Natural killer cell treated with Interleukin-12 subunit alpha and Interleukin-12 subunit beta and Interleukin-15 and Interleukin-18, amount 100 ng/mL, for 72 hours (primary cell): ENCODE measurements at regions not wholly inside any gene's neighbourhood (a gene's known extent, or its start where the extent isn't known, plus 50 kb on each side); places are given as distances from the start of the nearest gene placed in this dataset.
"Not testable (repeated sequence)": the region's sequence is repeated elsewhere in the genome, so short reads cannot be mapped to it uniquely, and the experiment has no call there.

Experiments used
- ATAC-seq, 2 donors: fragments of 150-1000 bp; cut with Tn5 transposase in 1 of 2; sonication (Bioruptor Pico), chemical (Tn5 transposase) in 1 of 2; 2 replicates each; pipeline ENCODE4 v1.10.0; 2021
- DNase-seq: peaks from one replicate; pipeline ENCODE4 v3.0.0; 2022; ENCODE audit warnings: low spot score
- H3K27ac Mint-ChIP-seq, 2 donors: 1 replicate in 1 of 2; 2 replicates in 1 of 2; pipeline ENCODE4 v1.8.0; 2022; ENCODE audit warnings: mixed read lengths in 2 of 2, mild to moderate bottlenecking in 1 of 2, moderate library complexity in 1 of 2
- H3K27me3 Mint-ChIP-seq, 2 donors: 1 replicate in 1 of 2; 2 replicates in 1 of 2; pipeline ENCODE4 v1.8.0; 2022; ENCODE audit warnings: mixed read lengths in 2 of 2
- H3K36me3 Mint-ChIP-seq: one replicate; pipeline ENCODE4 v1.8.0; 2022; ENCODE audit warnings: mixed read lengths
- H3K4me1 Mint-ChIP-seq, 2 donors: 1 replicate in 1 of 2; 2 replicates in 1 of 2; pipeline ENCODE4 v1.8.0; 2022; ENCODE audit warnings: low read depth in 2 of 2, mixed read lengths in 2 of 2, mild to moderate bottlenecking in 1 of 2
- H3K4me3 Mint-ChIP-seq: one replicate; pipeline ENCODE4 v1.8.0; 2022; ENCODE audit warnings: mixed read lengths
- H3K9me3 Mint-ChIP-seq: 2 replicates; pipeline ENCODE4 v1.8.0; 2022; ENCODE audit warnings: mixed read lengths

DNA sequence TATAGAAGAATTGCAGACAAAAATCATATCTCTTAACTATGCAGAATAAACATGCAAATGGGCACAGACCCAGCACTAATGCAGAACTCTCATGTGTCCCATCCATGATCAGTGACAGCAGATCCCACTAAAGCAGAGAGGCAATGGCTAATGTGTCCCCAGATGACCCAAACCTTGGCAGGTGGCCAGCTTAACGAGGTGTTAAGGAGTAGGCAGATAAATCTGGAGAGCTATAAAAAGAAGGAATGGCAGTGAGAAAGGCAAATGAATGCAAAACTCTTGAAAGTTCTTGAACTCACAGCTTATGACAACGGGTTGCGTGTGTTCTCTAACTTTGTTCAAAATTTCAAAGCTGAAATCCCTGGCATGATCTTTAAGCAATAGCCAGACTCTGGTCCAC, 265.4 kb downstream of the RASEF start:
- DNase-seq = no peak
- Mint-ChIP-seq H3K4me1 (no peaks in the 10 kb centered on the region), H3K27me3 (no peaks in the 10 kb centered on the region), H3K4me3 (no peak overlapping the region), H3K9me3 (no peaks in the 10 kb centered on the region), H3K27ac (no peak overlapping the region), H3K36me3 (no peaks in the 10 kb centered on the region)
- no peak for ATAC-seq

DNA sequence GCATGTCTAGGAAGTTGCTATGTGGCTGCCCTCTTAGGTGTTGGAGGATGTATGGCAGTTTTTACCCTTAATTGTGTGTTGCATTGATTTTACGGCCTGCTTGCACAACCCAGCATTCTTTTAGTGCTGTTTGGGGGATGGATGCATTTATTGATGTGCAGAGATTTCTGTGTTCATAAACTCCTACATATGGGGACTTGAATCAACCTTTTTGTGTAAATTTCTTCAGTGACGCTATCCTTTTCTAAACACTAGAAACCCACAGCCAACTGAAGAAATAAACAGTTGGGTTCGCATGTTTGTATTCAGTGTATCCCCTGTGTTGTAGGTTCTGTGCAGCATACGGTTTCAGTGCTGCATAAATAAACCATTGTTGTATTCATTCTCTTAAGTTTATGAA, 263.7 kb downstream of the RASEF start:
- Mint-ChIP-seq H3K36me3 (no peaks in the 10 kb centered on the region), H3K4me1 (no peaks in the 10 kb centered on the region), H3K4me3 (no peak overlapping the region), H3K27me3 (no peaks in the 10 kb centered on the region), H3K27ac (no peak overlapping the region), H3K9me3 (peaks cover 3% of the 10 kb centered on the region)
- no peak for DNase-seq
- ATAC-seq = no peak

DNA sequence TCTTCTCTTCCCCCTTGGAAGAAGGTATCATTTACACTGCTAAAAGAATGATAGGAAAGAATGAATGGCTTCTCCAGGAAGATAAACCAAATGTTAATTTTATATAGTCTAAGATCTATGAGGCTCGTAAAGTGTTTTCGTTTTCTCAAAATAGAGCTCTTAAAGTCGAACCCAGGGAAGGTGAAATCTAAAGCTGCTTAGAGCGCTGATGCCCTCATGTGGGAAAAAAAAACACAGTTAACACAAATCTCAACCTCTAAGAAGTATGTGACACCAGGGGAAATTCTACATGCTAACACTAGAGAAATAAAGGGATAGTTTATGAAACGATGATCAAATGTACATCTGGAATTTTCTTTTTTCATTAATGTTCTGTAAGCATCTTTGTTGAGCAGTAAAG, 257.9 kb downstream of the RASEF start:
- H3K9me3 Mint-ChIP-seq = peaks cover 3% of the 10 kb centered on the region
- no peaks in the 10 kb centered on the region for H3K27me3 Mint-ChIP-seq
- no peaks in the 10 kb centered on the region for H3K4me1 Mint-ChIP-seq
- no peak for ATAC-seq
- no peak overlapping the region for H3K4me3 Mint-ChIP-seq
- no peak for DNase-seq
- no peaks in the 10 kb centered on the region for H3K36me3 Mint-ChIP-seq
- H3K27ac Mint-ChIP-seq = no peak overlapping the region

DNA sequence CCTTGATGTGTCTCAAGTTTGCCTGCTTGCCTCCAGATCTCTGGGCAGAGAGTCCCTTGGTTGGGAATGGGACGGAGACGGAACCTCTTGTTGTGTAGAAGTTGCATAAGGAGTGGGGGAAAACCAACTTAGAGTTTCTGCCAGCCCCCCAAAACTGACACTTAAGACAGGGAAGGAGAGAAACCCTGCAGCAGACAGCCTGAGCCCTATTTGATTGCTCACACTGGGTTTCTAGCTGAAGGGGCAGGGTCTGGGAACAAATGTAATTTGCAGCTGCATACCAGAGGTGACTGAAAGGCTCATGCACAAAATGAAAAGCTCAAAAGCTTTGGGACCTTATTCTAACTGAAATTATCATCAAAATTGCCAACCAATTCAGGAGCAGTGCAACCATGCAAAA, 254.5 kb downstream of the RASEF start:
- no peak overlapping the region for H3K4me3 Mint-ChIP-seq
- no peak overlapping the region for H3K27ac Mint-ChIP-seq
- H3K4me1 Mint-ChIP-seq = no peaks in the 10 kb centered on the region
- DNase-seq = no peak
- H3K27me3 Mint-ChIP-seq = no peaks in the 10 kb centered on the region
- ATAC-seq = no peak
- no peaks in the 10 kb centered on the region for H3K36me3 Mint-ChIP-seq
- peaks cover 3% of the 10 kb centered on the region for H3K9me3 Mint-ChIP-seq

DNA sequence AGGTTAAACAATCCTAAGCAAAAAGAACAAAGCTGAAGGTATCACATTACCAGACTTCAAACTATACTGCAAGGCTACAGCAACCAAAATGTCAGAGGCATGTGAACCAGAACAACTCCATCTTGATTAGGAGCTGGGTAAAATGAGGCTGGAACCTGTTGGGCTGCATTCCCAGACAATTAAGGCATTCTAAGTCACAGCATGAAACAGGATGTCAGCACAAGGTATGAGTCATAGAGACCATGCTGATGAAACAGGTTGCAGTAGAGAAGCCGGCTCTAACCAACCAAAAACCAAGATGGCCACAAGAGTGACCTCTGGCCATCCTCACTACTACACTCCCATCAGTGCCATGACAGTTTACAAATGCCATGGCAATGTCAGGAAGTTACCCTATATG, 252.0 kb downstream of the RASEF start:
- ATAC-seq = no peak
- Mint-ChIP-seq H3K4me1 (no peaks in the 10 kb centered on the region), H3K9me3 (no peaks in the 10 kb centered on the region), H3K36me3 (no peaks in the 10 kb centered on the region), H3K4me3 (no peak overlapping the region), H3K27me3 (no peaks in the 10 kb centered on the region), H3K27ac (no peak overlapping the region)
- no peak for DNase-seq

DNA sequence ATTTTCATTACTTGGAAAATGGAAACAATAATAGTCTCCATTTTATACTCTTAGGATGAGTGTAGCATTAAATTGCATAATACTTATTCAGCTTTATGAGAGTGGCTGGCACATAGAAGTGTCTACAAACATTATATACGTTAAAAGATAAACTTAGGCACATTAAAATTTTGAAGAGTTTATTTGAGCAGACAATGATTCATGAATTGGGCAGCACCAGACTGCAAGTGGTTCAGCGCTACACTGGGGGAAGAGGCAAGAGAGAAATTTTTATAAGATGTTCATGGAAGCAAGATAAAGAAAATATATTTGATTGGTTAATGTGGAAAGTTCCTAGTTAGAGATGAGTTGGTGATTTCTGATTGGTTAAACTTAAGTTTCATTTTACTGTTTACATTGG, 243.7 kb downstream of the RASEF start:
- no peak for ATAC-seq
- DNase-seq = no peak
- H3K4me3 Mint-ChIP-seq = no peak overlapping the region
- no peaks in the 10 kb centered on the region for H3K27me3 Mint-ChIP-seq
- no peaks in the 10 kb centered on the region for H3K36me3 Mint-ChIP-seq
- H3K4me1 Mint-ChIP-seq = no peaks in the 10 kb centered on the region
- no peak overlapping the region for H3K27ac Mint-ChIP-seq
- peaks cover 9% of the 10 kb centered on the region for H3K9me3 Mint-ChIP-seq

DNA sequence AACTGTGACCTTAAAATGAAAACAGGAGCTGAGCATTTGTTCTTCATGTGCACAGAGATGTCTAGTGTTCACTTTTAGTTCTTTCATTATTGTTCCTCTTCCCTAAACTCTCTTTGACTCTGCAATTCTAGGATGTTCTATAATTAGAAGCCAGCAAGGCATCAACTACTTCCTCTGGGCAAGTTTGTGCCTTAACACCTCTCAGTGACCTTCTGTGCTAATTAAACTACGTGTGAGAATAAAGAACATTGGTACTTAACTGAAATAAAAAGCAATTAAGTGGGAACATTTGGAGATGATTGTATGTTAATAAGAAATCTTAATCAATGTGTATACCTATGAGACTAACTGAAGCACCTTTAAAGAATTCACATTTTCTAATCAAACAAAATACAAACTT, 242.8 kb downstream of the RASEF start:
- H3K27ac Mint-ChIP-seq = no peak overlapping the region
- DNase-seq (no peak), ATAC-seq (no peak)
- no peaks in the 10 kb centered on the region for H3K36me3 Mint-ChIP-seq
- H3K4me3 Mint-ChIP-seq = no peak overlapping the region
- peaks cover 12% of the 10 kb centered on the region for H3K9me3 Mint-ChIP-seq
- H3K27me3 Mint-ChIP-seq = no peaks in the 10 kb centered on the region
- H3K4me1 Mint-ChIP-seq = no peaks in the 10 kb centered on the region

GRCh38 chr9:82829818-82830217, 233.1 kb downstream of the RASEF start:
- Mint-ChIP-seq H3K4me1 (no peaks in the 10 kb centered on the region), H3K36me3 (no peaks in the 10 kb centered on the region), H3K27ac (no peak overlapping the region), H3K27me3 (no peaks in the 10 kb centered on the region), H3K4me3 (no peak overlapping the region), H3K9me3 (peaks cover 5% of the 10 kb centered on the region)
- DNase-seq = no peak
- no peak for ATAC-seq

- peaks cover 9% of the 10 kb centered on the region for H3K9me3 Mint-ChIP-seq
- H3K27ac Mint-ChIP-seq = no peak overlapping the region
- H3K4me1 Mint-ChIP-seq = no peaks in the 10 kb centered on the region
- DNase-seq = no peak
- ATAC-seq = no peak
- H3K36me3 Mint-ChIP-seq = no peaks in the 10 kb centered on the region
- H3K4me3 Mint-ChIP-seq = no peak overlapping the region
- no peaks in the 10 kb centered on the region for H3K27me3 Mint-ChIP-seq
Measured at GRCh38 chr9:82865524-82865923, 197.4 kb downstream of the RASEF start.

DNA sequence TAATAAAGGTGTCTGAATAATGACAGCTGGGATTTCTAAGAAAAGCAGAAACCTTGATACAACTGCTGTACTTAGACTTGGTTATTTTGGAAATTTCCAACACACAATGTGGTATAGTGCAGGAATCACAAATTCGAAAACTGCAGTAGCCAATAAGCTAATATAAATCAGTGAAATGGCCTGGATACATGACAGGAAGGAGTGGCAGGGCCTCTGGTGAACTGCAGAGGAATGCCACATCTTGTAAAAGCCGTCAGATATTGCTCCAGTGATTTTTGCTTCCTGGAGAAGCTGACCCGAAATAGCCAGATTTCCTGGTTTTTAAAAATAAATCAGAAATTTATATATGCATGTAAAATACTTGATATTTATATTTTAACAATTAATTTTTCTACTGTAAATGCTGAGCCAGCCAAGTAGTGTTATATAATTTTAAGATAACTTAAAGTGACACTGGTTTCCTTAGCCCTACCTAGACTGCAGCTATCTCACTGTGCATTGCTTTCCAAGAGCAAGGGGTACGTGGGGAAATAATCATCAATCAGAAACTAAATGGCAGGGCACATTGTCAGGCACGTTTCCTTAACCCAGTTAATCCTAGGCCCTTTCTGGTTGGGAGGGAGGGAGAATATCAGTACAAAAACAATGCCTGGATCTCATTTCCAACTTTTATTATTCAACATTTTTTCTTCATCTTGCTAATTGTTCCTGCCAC, 182.4 kb downstream of the RASEF start:
- no peak for DNase-seq
- Mint-ChIP-seq H3K4me1 (no peaks in the 10 kb centered on the region), H3K9me3 (peaks cover 6% of the 10 kb centered on the region)

GRCh38 chr9:82882138-82882537, 180.8 kb downstream of the RASEF start:
- no peak for ATAC-seq
- no peak overlapping the region for H3K27ac Mint-ChIP-seq
- no peaks in the 10 kb centered on the region for H3K27me3 Mint-ChIP-seq
- no peak for DNase-seq
- H3K4me1 Mint-ChIP-seq = no peaks in the 10 kb centered on the region
- H3K9me3 Mint-ChIP-seq = peaks cover 6% of the 10 kb centered on the region
- H3K36me3 Mint-ChIP-seq = no peaks in the 10 kb centered on the region
- no peak overlapping the region for H3K4me3 Mint-ChIP-seq

More for the DNA sequence above, 182.4 kb downstream of the RASEF start:
- Mint-ChIP-seq H3K36me3 (no peaks in the 10 kb centered on the region), H3K4me3 (no peak overlapping the region), H3K27ac (no peak overlapping the region), H3K27me3 (no peaks in the 10 kb centered on the region)
- no peak for ATAC-seq

DNA sequence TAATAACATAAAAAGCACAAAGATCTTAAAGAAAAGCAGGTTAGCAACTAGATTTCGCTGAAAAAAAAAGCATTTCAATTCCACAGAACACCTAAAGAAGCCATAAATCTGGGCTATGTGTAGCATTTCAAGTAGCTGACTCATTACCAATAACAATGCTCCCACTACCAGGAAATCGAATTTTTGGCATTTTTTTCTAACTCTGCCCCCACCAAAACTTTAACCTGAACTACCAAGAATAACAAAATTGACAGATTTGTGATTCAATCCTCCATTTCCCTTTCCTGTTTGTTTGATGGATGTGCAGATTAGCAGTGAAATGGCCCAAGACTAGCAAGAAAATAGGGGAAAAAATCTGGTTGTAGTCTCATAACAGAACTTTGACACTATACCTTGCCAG, 180.2 kb downstream of the RASEF start:
- ATAC-seq (no peak), DNase-seq (no peak)
- H3K4me3 Mint-ChIP-seq = no peak overlapping the region
- H3K27me3 Mint-ChIP-seq = no peaks in the 10 kb centered on the region
- H3K4me1 Mint-ChIP-seq = no peaks in the 10 kb centered on the region
- no peaks in the 10 kb centered on the region for H3K36me3 Mint-ChIP-seq
- H3K27ac Mint-ChIP-seq = no peak overlapping the region
- peaks cover 6% of the 10 kb centered on the region for H3K9me3 Mint-ChIP-seq

GRCh38 chr9:82883436-82883835, 179.5 kb downstream of the RASEF start:
- no peaks in the 10 kb centered on the region for H3K27me3 Mint-ChIP-seq
- no peak for ATAC-seq
- H3K4me3 Mint-ChIP-seq = no peak overlapping the region
- H3K36me3 Mint-ChIP-seq = no peaks in the 10 kb centered on the region
- H3K27ac Mint-ChIP-seq = no peak overlapping the region
- no peak for DNase-seq
- peaks cover 6% of the 10 kb centered on the region for H3K9me3 Mint-ChIP-seq
- no peaks in the 10 kb centered on the region for H3K4me1 Mint-ChIP-seq

GRCh38 chr9:82883974-82884373, 179.0 kb downstream of the RASEF start:
- not testable (repeated sequence) for H3K27me3 Mint-ChIP-seq, H3K9me3 Mint-ChIP-seq, H3K36me3 Mint-ChIP-seq, H3K27ac Mint-ChIP-seq, ATAC-seq, H3K4me3 Mint-ChIP-seq, H3K4me1 Mint-ChIP-seq, DNase-seq

- Mint-ChIP-seq H3K9me3 (peaks cover 3% of the 10 kb centered on the region), H3K36me3 (no peaks in the 10 kb centered on the region), H3K4me3 (no peak overlapping the region), H3K4me1 (no peaks in the 10 kb centered on the region), H3K27me3 (no peaks in the 10 kb centered on the region), H3K27ac (no peak overlapping the region)
- ATAC-seq = no peak
- DNase-seq = no peak
Measured at GRCh38 chr9:82890401-82890800, 172.5 kb downstream of the RASEF start.
